HL-60/S4 (cell line): ENCODE measurements at regions not wholly inside any gene's neighbourhood (a gene's known extent, or its start where the extent isn't known, plus 50 kb on each side); places are given as distances from the start of the nearest gene placed in this dataset.
"Not testable (repeated sequence)": the region's sequence is repeated elsewhere in the genome, so short reads cannot be mapped to it uniquely, and the experiment has no call there.

Experiments used
- in situ Hi-C: fragments of 300-500 bp; cut with MboI; formaldehyde crosslinking; loops from 2 replicates; pipeline ENCODE4 v1.14.3; 2022; ENCODE audit warnings: low sequenced_read_pairs

GRCh38 chr9:74120470-74120869 is 376.7 kb upstream of the RORB start:
- in situ Hi-C loops: no loop called here

- in situ Hi-C loops: no loop called here
These were observed 374.9 kb upstream of the RORB start for GRCh38 chr9:74122216-74122615.

GRCh38 chr9:74122661-74123060 is 374.5 kb upstream of the RORB start:
- in situ Hi-C loops: no loop called here

GRCh38 chr9:74125941-74126340 is 371.2 kb upstream of the RORB start:
- in situ Hi-C loops: no loop called here

- in situ Hi-C loops: no loop called here
These were observed 364.1 kb upstream of the RORB start for GRCh38 chr9:74132986-74133385.

GRCh38 chr9:74133921-74134320 is 363.2 kb upstream of the RORB start:
- in situ Hi-C loops: no loop called here

- in situ Hi-C loops: no loop called here
These were observed 359.0 kb upstream of the RORB start for GRCh38 chr9:74138182-74138581.

- in situ Hi-C loops: no loop called here
These were observed 357.0 kb upstream of the RORB start for GRCh38 chr9:74140141-74140540.

- in situ Hi-C loops: no loop called here
These were observed 349.2 kb upstream of the RORB start for GRCh38 chr9:74147906-74148305.

- in situ Hi-C loops: no loop called here
These were observed 324.3 kb upstream of the RORB start for GRCh38 chr9:74172874-74173273.

- in situ Hi-C loops: no loop called here
These were observed 323.9 kb upstream of the RORB start for GRCh38 chr9:74173284-74173683.

- in situ Hi-C loops: not testable (repeated sequence)
These were observed 299.4 kb upstream of the RORB start for GRCh38 chr9:74197771-74198170.

GRCh38 chr9:74205056-74205455 is 292.1 kb upstream of the RORB start:
- in situ Hi-C loops: no loop called here

- in situ Hi-C loops: no loop called here
These were observed 278.6 kb upstream of the RORB start for GRCh38 chr9:74218385-74219063.

GRCh38 chr9:74220327-74220726 is 276.8 kb upstream of the RORB start:
- in situ Hi-C loops: no loop called here

- in situ Hi-C loops: no loop called here
These were observed 260.3 kb upstream of the RORB start for GRCh38 chr9:74236857-74237256.

- in situ Hi-C loops: no loop called here
These were observed 251.2 kb upstream of the RORB start for GRCh38 chr9:74245866-74246497.

GRCh38 chr9:74255489-74255984 is 241.6 kb upstream of the RORB start:
- in situ Hi-C loops: no loop called here

GRCh38 chr9:74275872-74276508 is 221.1 kb upstream of the RORB start:
- in situ Hi-C loops: no loop called here

GRCh38 chr9:74277532-74277931 is 219.6 kb upstream of the RORB start:
- in situ Hi-C loops: no loop called here

GRCh38 chr9:74281674-74282073 is 215.5 kb upstream of the RORB start:
- in situ Hi-C loops: no loop called here
